Mammary epithelial cell (primary cell): ENCODE measurements at regions not wholly inside any gene's neighbourhood (a gene's known extent, or its start where the extent isn't known, plus 50 kb on each side); places are given as distances from the start of the nearest gene placed in this dataset.
"Not testable (repeated sequence)": the region's sequence is repeated elsewhere in the genome, so short reads cannot be mapped to it uniquely, and the experiment has no call there.

Experiments used
- CTCF ChIP-seq, 2 donors: IDR thresholded peaks in 1 of 2; conservative IDR thresholded peaks in 1 of 2; 2 replicates each; pipeline ENCODE4 v1.5.1; 2011 to 2012; ENCODE audit warnings: inconsistent platforms in 2 of 2, low read length in 2 of 2, mild to moderate bottlenecking in 2 of 2, control low read depth in 1 of 2, low read depth in 1 of 2; ENCODE audit not compliant: insufficient read depth in 1 of 2; ENCODE audit errors: extremely low read depth in 1 of 2
- EZH2 ChIP-seq: IDR thresholded peaks from 2 replicates; pipeline ENCODE4 v1.6.1; 2012; ENCODE audit warnings: low read length, inconsistent platforms, borderline replicate concordance

DNA sequence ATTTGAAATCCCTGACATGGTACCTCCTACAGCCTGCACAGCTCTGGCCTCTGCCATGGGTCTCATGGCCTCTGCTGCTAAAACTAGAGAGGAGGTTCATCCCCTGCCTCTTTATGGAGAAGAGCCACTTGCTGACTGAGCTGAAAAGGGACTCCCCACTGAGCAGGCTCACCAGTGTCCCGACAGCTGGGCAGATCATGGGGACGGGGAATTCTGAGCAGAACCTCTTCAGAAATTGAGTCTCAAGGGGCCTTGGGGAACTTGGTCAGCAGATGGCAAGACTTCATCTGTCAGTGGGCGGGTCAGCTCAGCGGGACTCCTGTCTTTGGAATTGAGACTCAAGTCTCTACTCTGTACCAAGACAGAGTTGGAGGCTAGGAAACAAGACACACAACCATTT is 95.7 kb downstream of the POTEC start:
- TF ChIP-seq CTCF (conservative IDR thresholded peaks at IDR 0.05 in 1 of 2, IDR thresholded peaks at IDR 0.05 in 1 of 2; ENCODE audit: extremely low read depth in 1 of 2, insufficient read depth in 1 of 2, low read depth in 1 of 2, low read length in 2 of 2); EZH2: not testable (repeated sequence)
